ENCODE measurements at regions not wholly inside any gene's neighbourhood (a gene's known extent, or its start where the extent isn't known, plus 50 kb on each side); places are given as distances from the start of the nearest gene placed in this dataset.

GRCh38 chr18:10085416-10085815 lies 171.6 kb downstream of the VAPA start:
- TF ChIP-seq JUND (IDR thresholded peaks at IDR 0.05; ENCODE audit: low read depth), result no peak
- in situ Hi-C loops (cut with HindIII; ENCODE audit: low pct_unique_long_range_greater_than_20kb, low sequenced_read_pairs), result no loop called here
- DNase-seq (ENCODE audit: low read depth in 1 of 2, low spot score in 1 of 2), result no peak

- in situ Hi-C loops (cut with HindIII; ENCODE audit: low pct_unique_long_range_greater_than_20kb, low sequenced_read_pairs), result no loop called here
- DNase-seq (ENCODE audit: low read depth in 1 of 2, low spot score in 1 of 2), result no peak
- TF ChIP-seq JUND (IDR thresholded peaks at IDR 0.05; ENCODE audit: low read depth), result no peak
Observed at GRCh38 chr18:10085876-10086275, 172.1 kb downstream of the VAPA start.

DNA sequence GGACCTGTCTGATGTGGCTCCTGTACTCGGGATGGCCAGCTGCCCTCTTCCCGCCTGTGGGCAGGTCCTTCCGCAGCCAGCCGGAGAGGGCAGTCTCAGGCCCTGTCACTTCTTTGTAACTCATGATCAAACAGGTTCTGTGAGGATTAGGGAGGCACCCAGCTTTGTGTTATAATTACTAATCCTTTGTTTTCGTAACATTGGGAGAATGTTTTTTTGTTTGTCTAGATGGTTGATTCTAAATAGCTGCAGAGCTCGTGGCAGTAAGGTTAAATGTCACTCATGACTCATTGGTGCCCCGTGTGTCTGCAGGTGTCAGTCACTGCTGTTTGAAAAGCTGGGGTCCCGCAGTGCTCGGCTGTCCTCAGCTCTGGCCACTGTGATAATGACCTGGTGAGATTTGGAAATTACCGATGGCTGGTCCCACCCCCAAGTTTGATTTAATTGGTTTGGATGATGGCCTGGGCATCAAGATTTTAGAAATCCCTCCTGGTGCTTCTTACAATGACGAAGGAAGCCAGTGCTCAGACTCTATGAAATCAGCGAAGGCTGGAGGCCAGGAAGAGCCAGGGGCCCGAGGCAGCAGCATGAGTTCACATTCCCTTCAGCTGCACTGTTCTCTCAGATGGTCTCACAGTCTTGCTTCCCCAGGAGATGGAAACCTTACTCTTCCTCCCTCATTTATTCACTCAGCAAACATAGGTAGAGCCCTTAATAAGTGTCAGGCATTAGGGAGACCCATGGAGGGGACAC lies 172.8 kb downstream of the VAPA start:
- in situ Hi-C loops (cut with HindIII; ENCODE audit: low pct_unique_long_range_greater_than_20kb, low sequenced_read_pairs), result no loop called here
- TF ChIP-seq JUND (IDR thresholded peaks at IDR 0.05; ENCODE audit: low read depth), result no peak
- peak in 1 of 2 experiments; percentile 51 for DNase-seq (ENCODE audit: low read depth in 1 of 2, low spot score in 1 of 2)

GRCh38 chr18:10088734-10089133 lies 174.9 kb downstream of the VAPA start:
- in situ Hi-C loops (cut with HindIII; ENCODE audit: low pct_unique_long_range_greater_than_20kb, low sequenced_read_pairs), result no loop called here
- DNase-seq (ENCODE audit: low read depth in 1 of 2, low spot score in 1 of 2), result no peak
- TF ChIP-seq JUND (IDR thresholded peaks at IDR 0.05; ENCODE audit: low read depth), result no peak

DNA sequence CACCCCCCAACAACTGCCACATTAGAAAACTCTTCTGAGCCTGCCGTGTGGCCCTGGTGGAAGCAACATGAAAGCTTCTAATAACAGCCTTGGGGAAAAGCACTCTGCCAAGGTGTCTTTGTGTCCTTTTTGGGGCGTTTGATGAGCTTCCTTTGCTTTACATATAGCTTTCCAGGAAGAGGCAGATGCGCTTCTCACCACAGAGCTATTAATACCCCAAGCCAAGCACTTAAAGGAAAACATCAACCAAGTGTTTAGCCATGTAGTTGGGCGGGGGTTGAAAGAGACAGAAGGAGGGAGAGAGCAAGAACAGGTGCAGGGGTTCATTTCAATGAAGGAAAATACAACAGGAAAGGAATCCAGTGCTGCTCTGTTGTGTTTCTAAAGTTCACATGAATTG lies 176.1 kb downstream of the VAPA start:
- no peak for DNase-seq (ENCODE audit: low read depth in 1 of 2, low spot score in 1 of 2)
- in situ Hi-C loops (cut with HindIII; ENCODE audit: low pct_unique_long_range_greater_than_20kb, low sequenced_read_pairs), result no loop called here
- no peak for TF ChIP-seq JUND (IDR thresholded peaks at IDR 0.05; ENCODE audit: low read depth)

DNA sequence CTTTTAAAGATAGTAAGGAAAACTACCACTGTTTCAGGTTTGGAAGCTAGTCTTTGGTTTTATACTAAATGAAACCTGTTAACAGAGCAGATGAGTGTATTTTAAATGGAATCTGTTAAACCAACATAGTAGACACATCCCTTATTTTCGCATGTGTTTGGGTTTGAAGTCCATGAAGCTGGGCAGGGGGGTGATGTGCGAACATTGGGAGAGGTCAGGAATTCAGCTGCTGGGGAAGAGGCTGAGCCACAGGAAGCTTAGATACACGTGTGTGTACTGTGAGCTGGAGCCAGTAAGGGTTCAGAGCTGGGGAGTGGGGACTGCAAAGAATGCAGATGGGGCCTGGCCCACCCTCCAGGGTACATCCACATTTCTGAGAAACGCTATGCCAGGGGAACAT lies 176.9 kb downstream of the VAPA start:
- TF ChIP-seq JUND (IDR thresholded peaks at IDR 0.05; ENCODE audit: low read depth), result no peak
- DNase-seq (ENCODE audit: low read depth in 1 of 2, low spot score in 1 of 2), result no peak
- in situ Hi-C loops (cut with HindIII; ENCODE audit: low pct_unique_long_range_greater_than_20kb, low sequenced_read_pairs), result no loop called here

DNA sequence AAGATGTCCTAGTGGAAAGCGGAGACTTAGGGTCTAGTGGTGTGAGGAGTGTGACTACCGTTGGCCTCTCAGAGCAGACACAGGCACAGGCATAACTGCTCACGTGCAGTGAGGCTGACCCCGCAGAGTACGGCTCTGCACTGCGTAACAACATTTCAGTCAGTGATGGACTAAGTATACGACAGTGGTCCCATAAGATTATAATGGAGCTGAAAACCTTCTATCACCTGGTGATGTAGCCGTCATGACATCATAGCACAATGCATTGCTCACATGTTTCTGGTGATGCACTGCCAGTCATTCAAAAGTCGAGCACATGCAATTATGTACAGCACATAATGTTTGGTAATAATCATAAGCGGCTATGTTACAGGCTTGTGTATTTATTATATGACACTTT lies 179.6 kb downstream of the VAPA start:
- TF ChIP-seq JUND (IDR thresholded peaks at IDR 0.05; ENCODE audit: low read depth), result no peak
- in situ Hi-C loops (cut with HindIII; ENCODE audit: low pct_unique_long_range_greater_than_20kb, low sequenced_read_pairs), result no loop called here
- DNase-seq (ENCODE audit: low read depth in 1 of 2, low spot score in 1 of 2), result no peak

GRCh38 chr18:10094154-10094553 lies 180.3 kb downstream of the VAPA start:
- DNase-seq (ENCODE audit: low read depth in 1 of 2, low spot score in 1 of 2), result no peak
- TF ChIP-seq JUND (IDR thresholded peaks at IDR 0.05; ENCODE audit: low read depth), result no peak
- in situ Hi-C loops (cut with HindIII; ENCODE audit: low pct_unique_long_range_greater_than_20kb, low sequenced_read_pairs), result no loop called here

DNA sequence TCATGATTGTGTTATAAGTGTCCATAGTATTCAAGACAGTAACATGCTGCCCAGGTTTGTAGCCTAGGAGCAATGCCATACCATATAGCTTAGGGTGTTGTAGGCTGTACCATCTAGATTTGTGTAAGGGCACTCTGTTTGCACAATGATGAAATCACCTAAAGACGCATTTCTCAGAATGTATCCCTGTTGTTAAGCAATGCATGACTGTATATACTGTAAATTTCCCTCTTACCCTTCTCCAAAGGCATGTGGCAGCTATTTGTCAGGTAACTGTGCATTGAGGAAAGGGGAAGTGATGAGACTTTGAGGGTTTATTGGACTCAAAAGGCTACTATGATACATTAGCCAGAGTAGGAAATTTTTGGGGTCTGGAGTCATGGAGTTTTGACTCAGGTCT lies 180.8 kb downstream of the VAPA start:
- peak in 1 of 2 experiments; percentile 37 for DNase-seq (ENCODE audit: low read depth in 1 of 2, low spot score in 1 of 2)
- no peak for TF ChIP-seq JUND (IDR thresholded peaks at IDR 0.05; ENCODE audit: low read depth)
- in situ Hi-C loops (cut with HindIII; ENCODE audit: low pct_unique_long_range_greater_than_20kb, low sequenced_read_pairs), result no loop called here

DNA sequence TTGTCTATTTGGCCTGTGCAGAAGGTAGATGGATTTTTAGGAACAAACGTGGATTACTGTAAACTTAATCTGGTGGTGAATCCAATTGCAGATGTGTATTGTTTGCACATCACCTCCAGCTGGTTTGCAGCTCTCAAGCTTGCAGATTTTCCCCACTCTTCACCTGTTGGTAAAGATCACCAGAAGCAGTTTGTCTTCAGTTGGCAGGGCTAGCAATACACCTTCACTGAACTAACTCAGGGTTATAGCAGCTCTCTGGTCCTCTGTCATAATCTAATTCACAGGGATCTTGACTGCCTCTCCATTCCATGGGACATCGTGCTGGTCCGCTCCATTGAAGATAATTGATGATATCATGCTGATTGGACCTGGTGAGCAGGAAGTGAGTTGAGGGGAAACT lies 181.5 kb downstream of the VAPA start:
- no peak for DNase-seq (ENCODE audit: low read depth in 1 of 2, low spot score in 1 of 2)
- in situ Hi-C loops (cut with HindIII; ENCODE audit: low pct_unique_long_range_greater_than_20kb, low sequenced_read_pairs), result no loop called here
- TF ChIP-seq JUND (IDR thresholded peaks at IDR 0.05; ENCODE audit: low read depth), result no peak

DNA sequence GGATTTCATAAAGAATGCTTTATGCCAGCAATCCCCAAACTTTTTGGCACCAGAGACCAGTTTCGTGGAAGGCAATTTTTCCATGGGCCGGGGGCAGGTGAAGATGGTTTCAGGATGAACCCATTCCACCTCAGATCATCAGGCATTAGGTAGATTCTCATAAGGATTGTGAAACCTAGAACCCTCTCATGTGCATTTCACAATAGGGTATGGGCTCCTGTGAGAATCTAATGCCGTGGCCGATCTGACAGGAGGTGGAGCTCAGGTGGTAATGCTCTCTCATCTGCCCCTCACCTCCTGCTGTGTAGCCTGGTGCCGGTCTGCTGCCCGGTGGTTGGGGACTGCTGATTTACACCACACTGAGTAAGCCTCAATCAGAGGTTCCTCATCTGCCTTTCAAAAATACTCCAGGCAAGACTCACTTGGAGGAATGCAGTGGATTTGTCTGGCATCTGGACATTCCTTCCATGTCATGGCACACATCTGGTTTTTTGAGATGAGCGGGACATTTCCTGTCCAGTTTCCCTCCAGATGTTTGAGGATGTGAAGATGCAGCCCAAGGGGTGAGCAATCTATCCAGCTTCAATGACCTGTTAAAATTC lies 185.8 kb downstream of the VAPA start:
- in situ Hi-C loops (cut with HindIII; ENCODE audit: low pct_unique_long_range_greater_than_20kb, low sequenced_read_pairs), result no loop called here
- no peak for DNase-seq (ENCODE audit: low read depth in 1 of 2, low spot score in 1 of 2)
- no peak for TF ChIP-seq JUND (IDR thresholded peaks at IDR 0.05; ENCODE audit: low read depth)

DNA sequence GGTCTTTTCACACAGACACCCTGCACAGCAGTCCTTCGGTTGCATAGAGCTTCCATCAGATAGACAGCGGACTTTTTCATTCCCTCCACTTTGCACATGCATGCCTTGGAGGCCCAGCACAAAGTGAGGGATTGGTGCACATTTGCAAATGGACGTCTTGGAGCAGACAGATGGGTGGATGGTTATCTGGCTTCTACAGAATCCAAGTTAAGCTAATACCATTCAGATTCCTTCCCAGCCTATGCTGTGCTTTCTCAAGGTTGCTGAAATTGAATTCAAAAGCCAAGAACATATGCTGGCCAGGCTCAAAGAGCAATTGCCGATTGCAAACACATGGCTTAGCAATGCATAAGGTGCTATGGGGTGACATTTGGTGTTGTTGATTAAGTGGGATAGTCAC lies 186.4 kb downstream of the VAPA start:
- no peak for DNase-seq (ENCODE audit: low read depth in 1 of 2, low spot score in 1 of 2)
- in situ Hi-C loops (cut with HindIII; ENCODE audit: low pct_unique_long_range_greater_than_20kb, low sequenced_read_pairs), result no loop called here
- no peak for TF ChIP-seq JUND (IDR thresholded peaks at IDR 0.05; ENCODE audit: low read depth)

GRCh38 chr18:10100941-10101701 lies 187.3 kb downstream of the VAPA start:
- in situ Hi-C loops (cut with HindIII; ENCODE audit: low pct_unique_long_range_greater_than_20kb, low sequenced_read_pairs), result no loop called here
- no peak for TF ChIP-seq JUND (IDR thresholded peaks at IDR 0.05; ENCODE audit: low read depth)
- DNase-seq (ENCODE audit: low read depth in 1 of 2, low spot score in 1 of 2), result no peak

Data from T47D (cell line).